ENCODE measurements at regions not wholly inside any gene's neighbourhood (a gene's known extent, or its start where the extent isn't known, plus 50 kb on each side); places are given as distances from the start of the nearest gene placed in this dataset.
"Not testable (repeated sequence)": the region's sequence is repeated elsewhere in the genome, so short reads cannot be mapped to it uniquely, and the experiment has no call there.

GRCh38 chr5:51661646-51662265 lies 278.5 kb downstream of the ISL1 start:
- no peak for DNase-seq

- peak; percentile 54 for DNase-seq
These were observed 281.4 kb downstream of the ISL1 start for GRCh38 chr5:51664491-51665250.

- no peak for DNase-seq
These were observed 282.0 kb downstream of the ISL1 start for GRCh38 chr5:51665251-51665593.

- no peak for DNase-seq
These were observed 285.8 kb downstream of the ISL1 start for GRCh38 chr5:51669095-51669494.

GRCh38 chr5:51678330-51678729 lies 295.1 kb downstream of the ISL1 start:
- no peak for DNase-seq

- DNase-seq, result no peak
These were observed 296.0 kb downstream of the ISL1 start for GRCh38 chr5:51679286-51679685.

- no peak for DNase-seq
These were observed 301.6 kb downstream of the ISL1 start for GRCh38 chr5:51684794-51685355.

GRCh38 chr5:51685419-51685818 lies 302.2 kb downstream of the ISL1 start:
- no peak for DNase-seq

GRCh38 chr5:51686622-51687021 lies 303.4 kb downstream of the ISL1 start:
- no peak for DNase-seq

GRCh38 chr5:51691538-51692079 lies 308.4 kb downstream of the ISL1 start:
- no peak for DNase-seq

- no peak for DNase-seq
These were observed 311.6 kb downstream of the ISL1 start for GRCh38 chr5:51694826-51695225.

GRCh38 chr5:51696122-51696521 lies 312.9 kb downstream of the ISL1 start:
- no peak for DNase-seq

- DNase-seq, result not testable (repeated sequence)
These were observed 318.8 kb downstream of the ISL1 start for GRCh38 chr5:51702046-51702445.

GRCh38 chr5:51712201-51712600 lies 329.0 kb downstream of the ISL1 start:
- no peak for DNase-seq

- not testable (repeated sequence) for DNase-seq
These were observed 332.2 kb downstream of the ISL1 start for GRCh38 chr5:51715445-51715844.

- no peak for DNase-seq
These were observed 348.3 kb downstream of the ISL1 start for GRCh38 chr5:51731421-51732029.

- no peak for DNase-seq
These were observed 349.1 kb downstream of the ISL1 start for GRCh38 chr5:51732304-51732703.

GRCh38 chr5:51734677-51735076 lies 351.4 kb downstream of the ISL1 start:
- DNase-seq, result no peak

GRCh38 chr5:51746023-51746422 lies 362.8 kb downstream of the ISL1 start:
- no peak for DNase-seq

- DNase-seq, result peak; percentile 58
These were observed 365.4 kb downstream of the ISL1 start for GRCh38 chr5:51748647-51749046.
